Thoracic aorta (tissue), 2 donors: ENCODE measurements at regions not wholly inside any gene's neighbourhood (a gene's known extent, or its start where the extent isn't known, plus 50 kb on each side); places are given as distances from the start of the nearest gene placed in this dataset.

Source experiments
- ATAC-seq: fragments of 150-250 bp; one replicate; pipeline ENCODE4 v1.8.0; 2017; ENCODE audit warnings: low read depth; ENCODE audit not compliant: insufficient number of reproducible peaks, low FRiP score
- DNase-seq: peaks from one replicate; pipeline ENCODE4 v3.0.0-alpha.2; 2020; ENCODE audit warnings: low spot score
- H3K27ac ChIP-seq, 2 donors: fragments of 200-600 bp; sonication (generic); 1 replicate in 1 of 2; 2 replicates in 1 of 2; pipeline ENCODE4 v1.5.1; 2016; ENCODE audit warnings: mild to moderate bottlenecking in 2 of 2, moderate library complexity in 2 of 2
- H3K27me3 ChIP-seq: fragments of 200-600 bp; sonication (generic); replicated peaks from 2 replicates; pipeline ENCODE4 v1.6.0; 2016; ENCODE audit warnings: mild to moderate bottlenecking; ENCODE audit not compliant: insufficient read depth
- H3K36me3 ChIP-seq: fragments of 200-600 bp; sonication (generic); one replicate; pipeline ENCODE4 v1.5.1; 2016
- H3K4me1 ChIP-seq, 2 donors: fragments of 200-600 bp; sonication (generic); 1 replicate in 1 of 2; 2 replicates in 1 of 2; pipeline versions ENCODE4 v1.5.1 to v1.6.0; 2016; ENCODE audit warnings: low read depth in 2 of 2, mild to moderate bottlenecking in 1 of 2; ENCODE audit not compliant: control insufficient read depth in 1 of 2
- H3K4me3 ChIP-seq: fragments of 200-600 bp; sonication (generic); 2 replicates; pipeline ENCODE4 v1.5.1; 2016; ENCODE audit warnings: mild to moderate bottlenecking
- H3K9me3 ChIP-seq: fragments of 200-600 bp; sonication (generic); 2 replicates; pipeline ENCODE4 v1.5.1; 2016
- TF ChIP-seq, protein P1 (sequence below): fragments of 200-600 bp; sonication (generic); IDR thresholded peaks from one replicate; pipeline ENCODE4 v1.5.1; 2019; ENCODE audit warnings: antibody characterized with exemption

DNA sequence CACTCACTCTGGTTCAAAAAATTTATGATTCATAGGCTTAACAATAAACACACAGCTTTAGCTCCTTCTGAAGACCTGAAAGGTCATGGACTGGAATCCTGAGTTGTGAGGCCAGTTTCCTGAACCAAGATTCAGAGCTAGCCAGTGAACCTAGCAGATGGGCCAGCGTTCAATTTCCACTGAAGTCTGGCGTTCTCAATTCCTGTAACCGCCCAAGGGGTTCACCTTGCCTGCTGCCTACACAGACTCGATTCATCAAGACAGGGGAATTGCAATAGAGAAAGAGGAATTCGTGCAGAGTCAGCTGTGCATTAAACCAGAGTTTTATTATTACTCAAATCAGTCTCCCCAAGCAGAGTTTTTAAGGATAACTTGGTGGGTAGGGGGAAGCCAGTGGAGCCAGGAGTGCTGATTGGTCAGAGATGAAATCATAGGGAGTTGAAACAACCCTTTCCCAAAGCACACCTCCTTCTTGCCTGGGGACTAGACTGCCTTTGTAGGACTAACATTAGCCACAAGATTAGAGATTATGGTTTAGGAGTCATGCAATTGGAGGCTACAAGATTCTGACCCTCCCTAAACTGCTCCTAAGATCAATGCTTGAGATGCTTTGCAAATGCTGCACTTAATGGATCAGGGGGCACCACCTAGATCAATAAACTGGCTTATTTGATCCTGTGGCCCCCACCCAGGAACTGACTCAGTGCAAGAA, 117.5 kb upstream of the SHB start:
- Histone ChIP-seq H3K27me3 (no peaks in the 10 kb centered on the region), H3K4me1 (no peaks in the 10 kb centered on the region), H3K9me3 (no peaks in the 10 kb centered on the region), H3K36me3 (no peaks in the 10 kb centered on the region), H3K27ac (no peak overlapping the region), H3K4me3 (no peak overlapping the region)
- TF ChIP-seq, protein P1, sequence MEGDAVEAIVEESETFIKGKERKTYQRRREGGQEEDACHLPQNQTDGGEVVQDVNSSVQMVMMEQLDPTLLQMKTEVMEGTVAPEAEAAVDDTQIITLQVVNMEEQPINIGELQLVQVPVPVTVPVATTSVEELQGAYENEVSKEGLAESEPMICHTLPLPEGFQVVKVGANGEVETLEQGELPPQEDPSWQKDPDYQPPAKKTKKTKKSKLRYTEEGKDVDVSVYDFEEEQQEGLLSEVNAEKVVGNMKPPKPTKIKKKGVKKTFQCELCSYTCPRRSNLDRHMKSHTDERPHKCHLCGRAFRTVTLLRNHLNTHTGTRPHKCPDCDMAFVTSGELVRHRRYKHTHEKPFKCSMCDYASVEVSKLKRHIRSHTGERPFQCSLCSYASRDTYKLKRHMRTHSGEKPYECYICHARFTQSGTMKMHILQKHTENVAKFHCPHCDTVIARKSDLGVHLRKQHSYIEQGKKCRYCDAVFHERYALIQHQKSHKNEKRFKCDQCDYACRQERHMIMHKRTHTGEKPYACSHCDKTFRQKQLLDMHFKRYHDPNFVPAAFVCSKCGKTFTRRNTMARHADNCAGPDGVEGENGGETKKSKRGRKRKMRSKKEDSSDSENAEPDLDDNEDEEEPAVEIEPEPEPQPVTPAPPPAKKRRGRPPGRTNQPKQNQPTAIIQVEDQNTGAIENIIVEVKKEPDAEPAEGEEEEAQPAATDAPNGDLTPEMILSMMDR = no peak
- ATAC-seq = no peak
- no peak for DNase-seq

DNA sequence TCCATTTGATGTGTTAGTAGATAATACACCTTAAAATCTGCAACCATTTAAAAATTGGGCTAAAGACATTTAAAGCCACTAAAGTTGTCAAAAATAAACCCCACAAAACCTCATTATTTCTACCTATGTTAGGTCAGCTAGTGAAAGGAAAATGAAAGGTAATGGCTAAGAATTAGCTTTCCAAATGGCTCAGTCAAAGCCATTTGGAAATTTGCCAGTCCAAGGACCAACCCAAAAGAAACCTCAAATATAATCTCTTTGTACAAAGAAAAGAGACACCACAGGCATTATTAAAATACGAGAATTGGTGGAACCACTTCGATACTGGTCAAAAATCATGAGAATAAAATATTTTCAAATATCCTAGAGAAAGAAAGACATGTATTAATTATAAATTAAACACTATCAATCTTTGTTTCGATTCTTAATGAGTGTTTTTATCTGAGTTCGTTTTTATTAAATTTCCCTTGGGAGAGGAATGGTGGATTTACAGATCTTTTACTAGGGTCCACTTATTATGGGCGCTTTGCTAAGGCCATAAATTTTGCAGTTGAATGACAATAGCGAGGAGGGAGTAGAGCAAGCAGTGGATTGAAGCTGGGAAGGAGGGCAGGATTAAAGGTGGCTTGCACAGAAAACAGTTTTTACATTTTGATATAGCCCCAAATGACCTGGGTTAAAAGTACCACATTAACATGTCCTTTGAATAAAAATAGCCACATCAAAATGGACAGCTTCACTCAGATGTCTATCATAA, 116.8 kb upstream of the SHB start:
- Histone ChIP-seq H3K36me3 (no peaks in the 10 kb centered on the region), H3K4me1 (no peaks in the 10 kb centered on the region), H3K27ac (no peak overlapping the region), H3K27me3 (no peaks in the 10 kb centered on the region), H3K4me3 (no peak overlapping the region), H3K9me3 (no peaks in the 10 kb centered on the region)
- TF ChIP-seq, protein P1 = no peak
- no peak for ATAC-seq
- DNase-seq = no peak

DNA sequence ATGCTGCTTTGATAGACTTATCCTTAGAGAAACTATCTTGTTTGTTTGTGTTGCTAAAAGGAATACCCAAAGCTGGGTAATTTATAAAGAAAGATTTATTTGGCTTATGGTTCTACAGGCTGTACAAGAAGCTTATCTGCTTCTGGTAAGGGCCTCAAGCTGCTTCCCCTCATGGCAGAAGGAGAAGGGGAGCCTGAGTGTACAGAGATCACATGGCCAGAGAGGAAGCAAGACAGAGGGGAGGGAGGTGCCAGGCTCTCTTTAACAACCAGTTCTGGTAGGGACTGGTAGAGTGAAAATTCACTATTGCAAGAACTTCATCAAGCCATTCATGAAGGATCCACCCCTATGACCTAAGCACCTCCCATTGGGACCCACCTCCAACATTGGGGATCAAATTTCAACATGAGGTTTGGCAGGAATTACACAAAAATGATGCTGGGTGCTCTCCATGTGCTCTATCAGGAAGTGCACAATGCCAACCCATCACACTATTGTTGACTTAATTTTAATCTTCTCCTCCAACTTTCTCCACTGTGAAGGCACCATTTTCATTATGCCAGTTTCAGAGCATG, 115.1 kb upstream of the SHB start:
- Histone ChIP-seq H3K36me3 (no peaks in the 10 kb centered on the region), H3K4me1 (no peaks in the 10 kb centered on the region), H3K27ac (no peak overlapping the region), H3K4me3 (no peak overlapping the region), H3K27me3 (no peaks in the 10 kb centered on the region), H3K9me3 (no peaks in the 10 kb centered on the region)
- TF ChIP-seq, protein P1 = no peak
- DNase-seq = no peak
- no peak for ATAC-seq

DNA sequence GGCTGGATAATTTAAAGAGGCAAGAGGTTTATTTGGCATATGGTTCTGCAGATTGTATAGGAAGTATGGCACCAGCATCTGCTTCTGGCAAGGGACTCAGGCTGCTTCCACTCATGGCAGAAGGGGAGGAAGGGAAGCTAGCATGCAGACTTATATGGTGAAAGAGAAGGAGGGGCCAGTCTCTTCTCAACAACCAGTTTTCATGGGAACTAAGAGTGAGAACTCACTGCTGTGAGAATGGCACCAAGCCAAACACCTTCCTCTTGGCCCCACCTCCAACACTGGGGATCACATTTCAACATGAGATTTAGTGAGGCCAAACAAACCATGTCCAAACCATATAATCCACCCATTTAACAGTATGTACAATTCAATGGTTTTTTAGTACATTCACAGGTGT, 113.3 kb upstream of the SHB start:
- ATAC-seq (no peak), DNase-seq (no peak)
- Histone ChIP-seq H3K36me3 (no peaks in the 10 kb centered on the region), H3K4me3 (no peak overlapping the region), H3K27ac (no peak overlapping the region), H3K4me1 (no peaks in the 10 kb centered on the region), H3K9me3 (no peaks in the 10 kb centered on the region), H3K27me3 (no peaks in the 10 kb centered on the region)
- TF ChIP-seq, protein P1 = no peak

DNA sequence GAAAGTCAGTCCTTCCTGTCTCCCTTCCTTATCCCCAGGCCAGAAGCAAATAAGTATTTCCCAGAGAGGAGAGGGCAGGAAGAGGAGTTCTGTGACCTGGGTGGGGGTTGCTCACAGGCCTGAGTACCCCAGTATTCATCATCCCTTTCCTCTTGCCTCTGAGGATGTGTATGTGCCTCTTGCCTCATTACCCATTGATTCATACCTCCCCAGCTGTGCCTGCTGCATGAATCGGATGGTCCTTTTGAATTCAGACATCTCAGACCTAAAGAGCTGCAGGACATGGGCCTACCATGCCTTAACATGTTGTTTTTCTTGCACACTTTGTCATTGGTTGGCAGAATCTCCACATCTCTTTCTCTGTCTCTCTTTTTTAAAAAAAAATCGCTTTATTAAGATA, 112.8 kb upstream of the SHB start:
- TF ChIP-seq, protein P1 = no peak
- no peak for ATAC-seq
- Histone ChIP-seq H3K36me3 (no peaks in the 10 kb centered on the region), H3K4me3 (no peak overlapping the region), H3K9me3 (no peaks in the 10 kb centered on the region), H3K27ac (no peak overlapping the region), H3K27me3 (no peaks in the 10 kb centered on the region), H3K4me1 (no peaks in the 10 kb centered on the region)
- DNase-seq = no peak
